ENCODE measurements at regions not wholly inside any gene's neighbourhood (a gene's known extent, or its start where the extent isn't known, plus 50 kb on each side); places are given as distances from the start of the nearest gene placed in this dataset.
A peak's percentile ranks its signal among the peaks of the same experiment; 100 is the strongest.

- intact Hi-C loops (cut with micrococcal nuclease), result no loop called here
- 89% methylated on average over 7 of the region's 9 CpGs for WGBS (ENCODE audit: insufficient coverage)
- Histone ChIP-seq H3K4me1 (ENCODE audit: control insufficient read depth, insufficient read depth, low read length) (peaks cover 54% of the 10 kb centered on the region), H3K27ac (ENCODE audit: low read length) (no peak overlapping the region), H3K27me3 (ENCODE audit: control insufficient read depth, insufficient read depth, low read length) (no peaks in the 10 kb centered on the region), H3K4me3 (ENCODE audit: low read length) (no peak overlapping the region), H3K36me3 (ENCODE audit: control insufficient read depth, insufficient read depth, low read length) (no peaks in the 10 kb centered on the region), H3K9me3 (ENCODE audit: control insufficient read depth, insufficient read depth, low read length) (no peaks in the 10 kb centered on the region)
- Mint-ChIP-seq H3K9me3 (no peaks in the 10 kb centered on the region), H3K36me3 (no peaks in the 10 kb centered on the region), H3K4me3 (no peak overlapping the region), H3K27ac (no peak overlapping the region), H3K4me1 (peaks cover 32 to 54% of the 10 kb centered on the region in 2 donors), H3K27me3 (ENCODE audit: low read depth in 2 of 2) (peaks cover under 1 to 6% of the 10 kb centered on the region in 2 donors)
- TF ChIP-seq CTCF (IDR thresholded peaks at IDR 0.05), result no peak
- DNase-seq, result no peak
- no peak for ATAC-seq
Measured at GRCh38 chr5:142435410-142436115, 110.7 kb upstream of the SPRY4 start.

GRCh38 chr5:142434322-142434612, 109.4 kb upstream of the SPRY4 start:
- ATAC-seq (no peak), DNase-seq (no peak)
- Histone ChIP-seq H3K27ac (ENCODE audit: low read length) (no peak overlapping the region), H3K27me3 (ENCODE audit: control insufficient read depth, insufficient read depth, low read length) (no peaks in the 10 kb centered on the region), H3K4me3 (ENCODE audit: low read length) (no peak overlapping the region), H3K4me1 (ENCODE audit: control insufficient read depth, insufficient read depth, low read length) (peaks cover 58% of the 10 kb centered on the region), H3K9me3 (ENCODE audit: control insufficient read depth, insufficient read depth, low read length) (no peaks in the 10 kb centered on the region), H3K36me3 (ENCODE audit: control insufficient read depth, insufficient read depth, low read length) (no peaks in the 10 kb centered on the region)
- Mint-ChIP-seq H3K36me3 (no peaks in the 10 kb centered on the region), H3K27ac (no peak overlapping the region), H3K9me3 (no peaks in the 10 kb centered on the region), H3K27me3 (ENCODE audit: low read depth in 2 of 2) (peaks cover 0 to 6% of the 10 kb centered on the region in 2 donors), H3K4me3 (no peak overlapping the region), H3K4me1 (peaks cover 32 to 54% of the 10 kb centered on the region in 2 donors)
- intact Hi-C loops (cut with micrococcal nuclease), result no loop called here
- TF ChIP-seq CTCF (IDR thresholded peaks at IDR 0.05), result no peak
- 100% methylated on average over 2 of the region's 2 CpGs for WGBS (ENCODE audit: insufficient coverage)

- Mint-ChIP-seq H3K36me3 (no peaks in the 10 kb centered on the region), H3K27ac (peak overlapping the region; percentile 87 to 91), H3K9me3 (no peaks in the 10 kb centered on the region), H3K27me3 (ENCODE audit: low read depth in 2 of 2) (peaks cover 0 to under 1% of the 10 kb centered on the region in 2 donors), H3K4me3 (peak overlapping the region; percentile 77), H3K4me1 (peaks cover 32 to 50% of the 10 kb centered on the region in 2 donors)
- Histone ChIP-seq H3K27ac (ENCODE audit: low read length) (no peak overlapping the region), H3K4me3 (ENCODE audit: low read length) (no peak overlapping the region), H3K27me3 (ENCODE audit: control insufficient read depth, insufficient read depth, low read length) (no peaks in the 10 kb centered on the region), H3K36me3 (ENCODE audit: control insufficient read depth, insufficient read depth, low read length) (no peaks in the 10 kb centered on the region), H3K9me3 (ENCODE audit: control insufficient read depth, insufficient read depth, low read length) (no peaks in the 10 kb centered on the region), H3K4me1 (ENCODE audit: control insufficient read depth, insufficient read depth, low read length) (peaks cover 62% of the 10 kb centered on the region)
- WGBS (ENCODE audit: insufficient coverage), result 59% methylated on average over 8 of the region's 8 CpGs
- no peak for TF ChIP-seq CTCF (IDR thresholded peaks at IDR 0.05)
- intact Hi-C loops (cut with micrococcal nuclease), result loop anchor here (2.0 kb wide), 1 partner anchor 77 kb away; no protein-coding TSS in a partner anchor
- no peak for ATAC-seq
- no peak for DNase-seq
Measured at GRCh38 chr5:142433526-142434321, 108.9 kb upstream of the SPRY4 start.

All from natural killer cell (primary cell).